ENCODE measurements at regions not wholly inside any gene's neighbourhood (a gene's known extent, or its start where the extent isn't known, plus 50 kb on each side); places are given as distances from the start of the nearest gene placed in this dataset.

DNA sequence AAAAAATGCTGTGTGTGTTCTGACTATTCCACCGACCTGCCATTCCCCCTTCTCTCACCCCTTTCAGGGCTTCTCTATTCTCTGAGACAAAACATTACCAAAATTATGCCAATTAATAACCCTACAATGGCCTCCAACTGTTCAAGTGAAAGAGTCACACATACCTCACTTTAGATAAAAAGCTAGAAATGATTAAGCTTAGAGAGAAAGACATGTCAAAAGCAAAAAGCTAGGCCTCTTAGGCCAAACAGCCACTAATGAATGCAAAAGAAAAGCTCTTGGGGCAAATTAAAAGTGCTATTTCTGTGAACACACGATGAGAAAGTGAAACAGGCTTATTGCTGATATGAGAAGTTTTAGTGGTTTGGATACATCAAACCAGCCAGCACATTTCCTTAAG lies 279.6 kb upstream of the GRAMD2B start:
- TF ChIP-seq, protein P1, sequence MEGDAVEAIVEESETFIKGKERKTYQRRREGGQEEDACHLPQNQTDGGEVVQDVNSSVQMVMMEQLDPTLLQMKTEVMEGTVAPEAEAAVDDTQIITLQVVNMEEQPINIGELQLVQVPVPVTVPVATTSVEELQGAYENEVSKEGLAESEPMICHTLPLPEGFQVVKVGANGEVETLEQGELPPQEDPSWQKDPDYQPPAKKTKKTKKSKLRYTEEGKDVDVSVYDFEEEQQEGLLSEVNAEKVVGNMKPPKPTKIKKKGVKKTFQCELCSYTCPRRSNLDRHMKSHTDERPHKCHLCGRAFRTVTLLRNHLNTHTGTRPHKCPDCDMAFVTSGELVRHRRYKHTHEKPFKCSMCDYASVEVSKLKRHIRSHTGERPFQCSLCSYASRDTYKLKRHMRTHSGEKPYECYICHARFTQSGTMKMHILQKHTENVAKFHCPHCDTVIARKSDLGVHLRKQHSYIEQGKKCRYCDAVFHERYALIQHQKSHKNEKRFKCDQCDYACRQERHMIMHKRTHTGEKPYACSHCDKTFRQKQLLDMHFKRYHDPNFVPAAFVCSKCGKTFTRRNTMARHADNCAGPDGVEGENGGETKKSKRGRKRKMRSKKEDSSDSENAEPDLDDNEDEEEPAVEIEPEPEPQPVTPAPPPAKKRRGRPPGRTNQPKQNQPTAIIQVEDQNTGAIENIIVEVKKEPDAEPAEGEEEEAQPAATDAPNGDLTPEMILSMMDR (IDR thresholded peaks at IDR 0.05) = no peak
- no peak for TF ChIP-seq POLR2A (IDR thresholded peaks at IDR 0.05)
